ENCODE measurements at regions not wholly inside any gene's neighbourhood (a gene's known extent, or its start where the extent isn't known, plus 50 kb on each side); places are given as distances from the start of the nearest gene placed in this dataset.

- H2BK120ac ChIP-seq (ENCODE audit: low read depth, low read length, poor library complexity, severe bottlenecking), result no peak overlapping the region
- H2AFZ ChIP-seq (ENCODE audit: low read length), result no peak overlapping the region
- H2BK20ac ChIP-seq (ENCODE audit: low read depth, low read length, poor library complexity, severe bottlenecking), result no peak overlapping the region
- H3K79me1 ChIP-seq (ENCODE audit: insufficient read depth, low read depth, low read length, poor library complexity, severe bottlenecking), result no peaks in the 10 kb centered on the region
- H3K36me3 Mint-ChIP-seq (ENCODE audit: insufficient read depth in 1 of 3, low read depth in 3 of 3), result no peaks in the 10 kb centered on the region
- H3T11ph ChIP-seq (ENCODE audit: low read length), result no peak overlapping the region
- no peak overlapping the region for H3K56ac ChIP-seq (ENCODE audit: insufficient read length, low read depth, low read length)
- H3K27ac Mint-ChIP-seq, result no peak overlapping the region
- H3K27me3 ChIP-seq (ENCODE audit: insufficient read depth, low read length), result no peaks in the 10 kb centered on the region
- H3K18ac ChIP-seq (ENCODE audit: insufficient read length, low read depth, low read length), result no peak overlapping the region
- H3K14ac ChIP-seq (ENCODE audit: insufficient read depth, low read length), result no peak overlapping the region
- peaks cover 9% of the 10 kb centered on the region in 2 experiments for H3K4me1 Mint-ChIP-seq
- H2BK15ac ChIP-seq (ENCODE audit: low read depth, low read length), result no peak overlapping the region
- H3K4ac ChIP-seq (ENCODE audit: low read depth, low read length), result no peak overlapping the region
- no peak overlapping the region for H2AK5ac ChIP-seq (ENCODE audit: insufficient read length, low read length)
- no peaks in the 10 kb centered on the region for H4K20me1 ChIP-seq (ENCODE audit: control insufficient read depth, insufficient read depth, insufficient read length)
- H3K9ac ChIP-seq (ENCODE audit: extremely low read depth, insufficient read length, low read length), result no peak overlapping the region
- no peak overlapping the region for H3K27ac ChIP-seq (ENCODE audit: insufficient read length, low read depth, low read length)
- no peak overlapping the region for H3K23ac ChIP-seq (ENCODE audit: insufficient read length, low read depth, low read length)
- no peak overlapping the region for H4K91ac ChIP-seq (ENCODE audit: insufficient read length, low read depth, low read length)
- no peak overlapping the region for H2BK5ac ChIP-seq (ENCODE audit: insufficient read length, low read length)
- H4K8ac ChIP-seq (replicated peaks; ENCODE audit: insufficient read length, low read depth, low read length), result no peak overlapping the region
- TF ChIP-seq CTCF (conservative IDR thresholded peaks at IDR 0.05), result no peak
- H3K9me3 Mint-ChIP-seq, result no peaks in the 10 kb centered on the region
- H2BK12ac ChIP-seq (ENCODE audit: insufficient read length, low read depth, low read length), result no peak overlapping the region
- DNase-seq, result no peak
- H3K9me3 ChIP-seq (ENCODE audit: control insufficient read depth, low read depth, low read length), result no peaks in the 10 kb centered on the region
- no CpG with 5 or more reads among the region's 2 CpGs for WGBS (ENCODE audit: extremely low coverage, insufficient read length, low lambda C conversion rate)
- peaks cover 4% of the 10 kb centered on the region for H3K27me3 Mint-ChIP-seq (ENCODE audit: low read depth)
- no peak overlapping the region for H3K4me2 ChIP-seq (ENCODE audit: insufficient read depth, insufficient read length, low read length)
- no peaks in the 10 kb centered on the region for H3K4me1 ChIP-seq (ENCODE audit: insufficient read depth, low read length)
- no peaks in the 10 kb centered on the region for H3K79me2 ChIP-seq (ENCODE audit: insufficient read depth, low read length)
- no peak overlapping the region for H3K4me3 Mint-ChIP-seq
- H4K5ac ChIP-seq (ENCODE audit: insufficient read length, low read depth, low read length), result no peak overlapping the region
- no peaks in the 10 kb centered on the region for H3K23me2 ChIP-seq (ENCODE audit: insufficient read length, low read depth, low read length, poor library complexity, severe bottlenecking)
Observed at GRCh38 chr6:145544514-145544913, 190.8 kb downstream of the EPM2A start.

All from H9 (cell line).